Stomach smooth muscle (tissue), 2 donors: ENCODE measurements at regions not wholly inside any gene's neighbourhood (a gene's known extent, or its start where the extent isn't known, plus 50 kb on each side); places are given as distances from the start of the nearest gene placed in this dataset.

Experiments
- H3K27ac ChIP-seq: one replicate; pipeline ENCODE4 v1.7.0; 2013; ENCODE audit warnings: mild to moderate bottlenecking, low read length, inconsistent platforms
- H3K27me3 ChIP-seq, 2 donors: one replicate each; pipeline ENCODE4 v1.7.0; 2013; ENCODE audit warnings: low read length in 2 of 2; ENCODE audit not compliant: insufficient read depth in 2 of 2, control insufficient read depth in 1 of 2
- H3K36me3 ChIP-seq, 2 donors: one replicate each; pipeline ENCODE4 v1.7.0; 2013; ENCODE audit warnings: low read length in 2 of 2; ENCODE audit not compliant: control insufficient read depth in 2 of 2, insufficient read depth in 2 of 2
- H3K4me1 ChIP-seq: one replicate; pipeline ENCODE4 v1.7.0; 2013; ENCODE audit warnings: low read length; ENCODE audit not compliant: control insufficient read depth, insufficient read depth
- H3K4me3 ChIP-seq, 2 donors: one replicate each; pipeline ENCODE4 v1.7.0; 2013; ENCODE audit warnings: low read length in 2 of 2
- H3K9ac ChIP-seq, 2 donors: one replicate each; pipeline ENCODE4 v1.7.0; 2013; ENCODE audit warnings: low read length in 2 of 2, mild to moderate bottlenecking in 1 of 2
- H3K9me3 ChIP-seq, 2 donors: one replicate each; pipeline ENCODE4 v1.7.0; 2013; ENCODE audit warnings: low read length in 2 of 2; ENCODE audit not compliant: control insufficient read depth in 2 of 2
- donor health status: healthy.
- donor health status: Pancreatic carcinoma.

- Histone ChIP-seq H3K9ac (no peak overlapping the region), H3K27me3 (peaks cover 4 to 8% of the 10 kb centered on the region in 2 donors), H3K27ac (no peak overlapping the region), H3K4me1 (no peaks in the 10 kb centered on the region), H3K36me3 (no peaks in the 10 kb centered on the region), H3K9me3 (peaks cover 4 to 6% of the 10 kb centered on the region in 2 donors), H3K4me3 (no peak overlapping the region)
Observed at GRCh38 chr12:115898670-115899069, 378.8 kb downstream of the MED13L start.

- Histone ChIP-seq H3K9ac (no peak overlapping the region), H3K4me3 (no peak overlapping the region), H3K27me3 (peaks cover 11 to 12% of the 10 kb centered on the region in 2 donors), H3K36me3 (no peaks in the 10 kb centered on the region), H3K9me3 (peaks cover 3 to 4% of the 10 kb centered on the region in 2 donors), H3K4me1 (no peaks in the 10 kb centered on the region), H3K27ac (no peak overlapping the region)
Observed at GRCh38 chr12:115897729-115898128, 379.8 kb downstream of the MED13L start.

- no peak overlapping the region for H3K27ac ChIP-seq
Observed at GRCh38 chr12:115895247-115895646, 382.2 kb downstream of the MED13L start.

GRCh38 chr12:115891556-115892164 lies 385.8 kb downstream of the MED13L start:
- Histone ChIP-seq H3K4me3 (no peak overlapping the region), H3K4me1 (no peaks in the 10 kb centered on the region), H3K36me3 (no peaks in the 10 kb centered on the region), H3K27ac (no peak overlapping the region), H3K9me3 (peaks cover 0 to 3% of the 10 kb centered on the region in 2 donors), H3K9ac (no peak overlapping the region), H3K27me3 (peaks cover 11% of the 10 kb centered on the region in 2 donors)

More at GRCh38 chr12:115895247-115895646, 382.2 kb downstream of the MED13L start:
- H3K4me1 ChIP-seq = no peaks in the 10 kb centered on the region
- no peak overlapping the region for H3K9ac ChIP-seq
- H3K27me3 ChIP-seq = peaks cover 11 to 12% of the 10 kb centered on the region in 2 donors
- H3K36me3 ChIP-seq = no peaks in the 10 kb centered on the region
- H3K4me3 ChIP-seq = no peak overlapping the region
- peaks cover 0 to 3% of the 10 kb centered on the region in 2 donors for H3K9me3 ChIP-seq

GRCh38 chr12:115886666-115887065 lies 390.8 kb downstream of the MED13L start:
- Histone ChIP-seq H3K9me3 (no peaks in the 10 kb centered on the region), H3K36me3 (no peaks in the 10 kb centered on the region), H3K9ac (no peak overlapping the region), H3K27me3 (peaks cover 0 to 2% of the 10 kb centered on the region in 2 donors), H3K4me1 (no peaks in the 10 kb centered on the region), H3K27ac (no peak overlapping the region), H3K4me3 (no peak overlapping the region)

- peaks cover 0 to 2% of the 10 kb centered on the region in 2 donors for H3K27me3 ChIP-seq
- H3K27ac ChIP-seq = no peak overlapping the region
- no peak overlapping the region for H3K9ac ChIP-seq
- no peaks in the 10 kb centered on the region for H3K4me1 ChIP-seq
- no peaks in the 10 kb centered on the region for H3K9me3 ChIP-seq
- H3K4me3 ChIP-seq = no peak overlapping the region
- no peaks in the 10 kb centered on the region for H3K36me3 ChIP-seq
Observed at GRCh38 chr12:115885040-115885690, 392.3 kb downstream of the MED13L start.

- H3K27me3 ChIP-seq = peaks cover 0 to 2% of the 10 kb centered on the region in 2 donors
- no peak overlapping the region for H3K4me3 ChIP-seq
- H3K27ac ChIP-seq = no peak overlapping the region
- no peaks in the 10 kb centered on the region for H3K36me3 ChIP-seq
- no peaks in the 10 kb centered on the region for H3K9me3 ChIP-seq
- H3K9ac ChIP-seq = no peak overlapping the region
- no peaks in the 10 kb centered on the region for H3K4me1 ChIP-seq
Observed at GRCh38 chr12:115882936-115883335, 394.6 kb downstream of the MED13L start.

GRCh38 chr12:115880238-115880637 lies 397.3 kb downstream of the MED13L start:
- Histone ChIP-seq H3K4me1 (no peaks in the 10 kb centered on the region), H3K9me3 (peaks cover 3 to 11% of the 10 kb centered on the region in 2 donors), H3K9ac (no peak overlapping the region), H3K4me3 (no peak overlapping the region), H3K36me3 (no peaks in the 10 kb centered on the region), H3K27ac (no peak overlapping the region), H3K27me3 (no peaks in the 10 kb centered on the region)

- no peak overlapping the region for H3K4me3 ChIP-seq
- H3K9ac ChIP-seq = no peak overlapping the region
- peaks cover 3 to 11% of the 10 kb centered on the region in 2 donors for H3K9me3 ChIP-seq
- no peak overlapping the region for H3K27ac ChIP-seq
- H3K36me3 ChIP-seq = no peaks in the 10 kb centered on the region
- no peaks in the 10 kb centered on the region for H3K4me1 ChIP-seq
- no peaks in the 10 kb centered on the region for H3K27me3 ChIP-seq
Observed at GRCh38 chr12:115879354-115879753, 398.1 kb downstream of the MED13L start.

- H3K4me1 ChIP-seq = no peaks in the 10 kb centered on the region
- no peak overlapping the region for H3K4me3 ChIP-seq
- no peak overlapping the region for H3K9ac ChIP-seq
- peaks cover 0 to 4% of the 10 kb centered on the region in 2 donors for H3K27me3 ChIP-seq
- H3K36me3 ChIP-seq = no peaks in the 10 kb centered on the region
- H3K9me3 ChIP-seq = peaks cover 3 to 11% of the 10 kb centered on the region in 2 donors
- H3K27ac ChIP-seq = no peak overlapping the region
Observed at GRCh38 chr12:115873451-115874082, 403.9 kb downstream of the MED13L start.
